ENCODE measurements at regions not wholly inside any gene's neighbourhood (a gene's known extent, or its start where the extent isn't known, plus 50 kb on each side); places are given as distances from the start of the nearest gene placed in this dataset.
A peak's percentile ranks its signal among the peaks of the same experiment; 100 is the strongest.

DNA sequence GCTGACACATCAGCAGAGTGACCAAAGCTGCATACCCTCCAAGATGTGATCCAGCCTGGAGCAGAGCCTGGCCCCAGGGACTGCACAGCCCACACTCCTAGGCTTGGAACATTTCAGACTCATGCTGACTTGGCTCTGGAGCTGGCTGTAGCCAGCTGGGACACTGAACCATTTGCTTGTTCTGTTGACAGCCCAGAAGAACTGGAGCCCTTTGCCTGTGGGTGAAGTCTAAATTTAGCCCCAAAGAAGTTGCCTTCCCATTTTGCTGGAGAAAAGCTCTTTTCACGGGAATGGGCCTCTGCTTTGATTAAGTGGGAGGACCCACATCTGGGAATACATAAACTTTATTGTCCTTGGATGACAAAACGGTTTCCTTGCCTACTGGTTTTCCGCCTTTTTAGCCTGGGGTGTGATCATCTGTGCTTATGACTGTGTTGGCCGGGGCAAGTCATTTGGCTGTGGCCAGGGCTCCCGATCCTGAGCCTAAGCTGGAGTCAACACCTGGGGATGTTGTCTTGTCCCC lies 186.2 kb upstream of the BMPER start:
- DNase-seq = no peak

DNA sequence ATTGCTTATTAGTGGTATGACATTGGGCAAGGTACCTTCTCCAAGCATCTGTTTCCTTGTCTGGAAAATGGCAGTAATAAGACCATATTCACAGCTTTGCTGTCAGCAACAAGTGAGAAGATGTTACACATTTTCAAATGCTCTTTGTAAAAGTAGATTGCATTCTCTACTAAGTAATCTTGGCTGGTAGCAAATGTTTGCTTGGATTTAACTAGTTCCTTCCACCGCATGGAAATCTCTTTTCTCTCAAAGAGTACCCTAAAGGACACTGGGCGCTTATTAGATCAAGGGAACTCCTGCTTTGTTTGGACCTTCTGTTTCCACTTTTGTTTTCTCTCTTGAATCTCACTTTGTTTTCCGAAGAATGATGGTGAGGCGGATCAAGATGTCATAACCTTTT lies 185.2 kb upstream of the BMPER start:
- TF ChIP-seq, protein P1, sequence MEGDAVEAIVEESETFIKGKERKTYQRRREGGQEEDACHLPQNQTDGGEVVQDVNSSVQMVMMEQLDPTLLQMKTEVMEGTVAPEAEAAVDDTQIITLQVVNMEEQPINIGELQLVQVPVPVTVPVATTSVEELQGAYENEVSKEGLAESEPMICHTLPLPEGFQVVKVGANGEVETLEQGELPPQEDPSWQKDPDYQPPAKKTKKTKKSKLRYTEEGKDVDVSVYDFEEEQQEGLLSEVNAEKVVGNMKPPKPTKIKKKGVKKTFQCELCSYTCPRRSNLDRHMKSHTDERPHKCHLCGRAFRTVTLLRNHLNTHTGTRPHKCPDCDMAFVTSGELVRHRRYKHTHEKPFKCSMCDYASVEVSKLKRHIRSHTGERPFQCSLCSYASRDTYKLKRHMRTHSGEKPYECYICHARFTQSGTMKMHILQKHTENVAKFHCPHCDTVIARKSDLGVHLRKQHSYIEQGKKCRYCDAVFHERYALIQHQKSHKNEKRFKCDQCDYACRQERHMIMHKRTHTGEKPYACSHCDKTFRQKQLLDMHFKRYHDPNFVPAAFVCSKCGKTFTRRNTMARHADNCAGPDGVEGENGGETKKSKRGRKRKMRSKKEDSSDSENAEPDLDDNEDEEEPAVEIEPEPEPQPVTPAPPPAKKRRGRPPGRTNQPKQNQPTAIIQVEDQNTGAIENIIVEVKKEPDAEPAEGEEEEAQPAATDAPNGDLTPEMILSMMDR (IDR thresholded peaks at IDR 0.05; ENCODE audit: low read depth, low read length) = no peak
- no peaks in the 10 kb centered on the region for H3K36me3 ChIP-seq
- H3K9me3 ChIP-seq (ENCODE audit: severe bottlenecking) = no peaks in the 10 kb centered on the region
- no peaks in the 10 kb centered on the region for H3K27me3 ChIP-seq (ENCODE audit: insufficient read depth, low read depth, severe bottlenecking)
- H3K4me3 ChIP-seq (ENCODE audit: low read depth, low read length) = no peak overlapping the region
- DNase-seq = no peak
- H3K27ac ChIP-seq = no peak overlapping the region

More for the DNA sequence above, 186.2 kb upstream of the BMPER start:
- Histone ChIP-seq H3K36me3 (no peaks in the 10 kb centered on the region), H3K27ac (no peak overlapping the region), H3K9me3 (ENCODE audit: severe bottlenecking) (no peaks in the 10 kb centered on the region), H3K27me3 (ENCODE audit: insufficient read depth, low read depth, severe bottlenecking) (no peaks in the 10 kb centered on the region), H3K4me3 (ENCODE audit: low read depth, low read length) (no peak overlapping the region)
- TF ChIP-seq, protein P1 (IDR thresholded peaks at IDR 0.05; ENCODE audit: low read depth, low read length) = no peak

DNA sequence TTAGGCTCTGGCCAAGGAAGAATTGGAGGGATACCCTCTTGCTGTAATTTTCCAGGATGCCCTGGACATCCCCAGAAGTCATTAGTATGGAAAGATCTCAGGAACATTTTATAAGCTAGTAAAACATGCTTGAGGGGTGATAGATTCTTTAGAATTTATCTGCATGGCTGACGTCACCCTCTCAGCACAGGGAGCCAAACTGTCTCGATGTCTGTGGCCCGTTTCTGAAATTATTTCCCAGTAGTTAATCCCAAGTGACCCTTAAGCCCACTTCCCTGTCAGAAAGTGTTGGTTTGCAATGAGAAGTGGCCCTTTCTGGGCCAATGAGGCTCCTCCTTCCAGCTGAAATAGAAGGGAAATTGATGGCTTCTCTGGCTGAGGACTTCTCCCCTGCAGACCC lies 184.5 kb upstream of the BMPER start:
- H3K27me3 ChIP-seq (ENCODE audit: insufficient read depth, low read depth, severe bottlenecking) = no peaks in the 10 kb centered on the region
- DNase-seq = no peak
- no peak overlapping the region for H3K27ac ChIP-seq
- TF ChIP-seq, protein P1 (IDR thresholded peaks at IDR 0.05; ENCODE audit: low read depth, low read length) = no peak
- no peak overlapping the region for H3K4me3 ChIP-seq (ENCODE audit: low read depth, low read length)
- no peaks in the 10 kb centered on the region for H3K9me3 ChIP-seq (ENCODE audit: severe bottlenecking)
- no peaks in the 10 kb centered on the region for H3K36me3 ChIP-seq

DNA sequence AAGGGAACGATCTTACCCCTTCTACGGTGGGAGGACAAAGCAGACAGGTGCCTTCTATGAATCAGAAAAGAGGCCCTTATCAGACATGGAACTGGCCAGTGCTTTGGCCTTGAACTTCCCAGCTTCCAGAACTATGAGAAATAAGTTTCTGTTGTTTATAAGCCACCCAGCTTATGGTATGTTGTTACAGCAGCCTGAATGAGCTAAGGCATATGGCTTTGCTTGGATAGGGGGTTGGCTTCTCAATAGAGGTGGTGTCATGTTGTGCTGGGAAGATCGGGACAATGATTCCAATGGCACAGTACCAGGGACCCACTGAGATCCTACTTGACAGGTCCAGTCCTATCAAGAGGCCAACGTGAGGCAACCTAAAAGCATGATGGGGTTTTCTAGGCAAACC lies 183.4 kb upstream of the BMPER start:
- Histone ChIP-seq H3K27ac (no peak overlapping the region), H3K36me3 (no peaks in the 10 kb centered on the region), H3K9me3 (ENCODE audit: severe bottlenecking) (no peaks in the 10 kb centered on the region), H3K27me3 (ENCODE audit: insufficient read depth, low read depth, severe bottlenecking) (no peaks in the 10 kb centered on the region), H3K4me3 (ENCODE audit: low read depth, low read length) (no peak overlapping the region)
- TF ChIP-seq, protein P1 (IDR thresholded peaks at IDR 0.05; ENCODE audit: low read depth, low read length) = no peak
- no peak for DNase-seq

DNA sequence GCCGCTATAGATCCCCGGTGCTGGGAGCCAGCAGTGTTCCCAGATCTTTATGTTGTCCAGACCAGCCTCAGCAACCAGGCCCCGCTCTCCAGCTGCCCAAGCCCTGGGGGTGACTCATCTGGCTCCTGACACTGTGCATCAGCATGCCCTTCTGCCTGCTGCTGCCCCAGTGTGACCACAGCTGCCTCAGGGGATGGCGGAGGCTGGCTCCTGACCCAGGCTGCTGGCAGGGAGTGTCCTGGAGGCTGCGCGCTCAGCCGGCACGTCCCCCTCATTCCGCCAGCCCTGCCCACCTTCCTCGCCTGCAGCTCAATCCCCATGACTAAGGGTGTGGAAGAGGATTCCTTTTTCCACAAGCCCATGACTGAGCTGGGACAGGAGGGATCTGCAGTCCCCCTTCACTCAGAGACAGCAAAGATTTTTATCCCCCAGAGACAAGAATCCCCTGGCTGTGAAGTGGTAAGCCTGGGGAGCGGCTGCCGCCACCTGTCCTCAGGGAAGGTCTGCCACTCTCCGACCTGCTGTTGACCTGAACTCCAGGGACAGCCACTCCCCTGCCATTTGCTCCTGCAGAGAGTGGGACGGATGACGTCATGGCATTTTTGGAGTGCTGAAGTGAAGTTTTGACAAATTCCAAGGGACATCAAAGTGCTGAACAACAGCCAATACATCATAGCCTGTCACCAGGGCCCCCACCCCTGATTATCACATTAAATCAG lies 182.8 kb upstream of the BMPER start:
- Histone ChIP-seq H3K9me3 (ENCODE audit: severe bottlenecking) (no peaks in the 10 kb centered on the region), H3K4me3 (ENCODE audit: low read depth, low read length) (peak overlapping the region; percentile 32), H3K36me3 (no peaks in the 10 kb centered on the region), H3K27ac (peak overlapping the region; percentile 26; the same call in 1 of the 2 replicates), H3K27me3 (ENCODE audit: insufficient read depth, low read depth, severe bottlenecking) (no peaks in the 10 kb centered on the region)
- peak; percentile 76 for DNase-seq
- TF ChIP-seq, protein P1 (IDR thresholded peaks at IDR 0.05; ENCODE audit: low read depth, low read length) = peak; percentile 21; the same call in 1 of the 2 replicates
